Tibial nerve (tissue), 4 donors: ENCODE measurements at regions not wholly inside any gene's neighbourhood (a gene's known extent, or its start where the extent isn't known, plus 50 kb on each side); places are given as distances from the start of the nearest gene placed in this dataset.

Source experiments
- EP300 ChIP-seq, 2 donors: sonication (generic); formaldehyde crosslinking; IDR thresholded peaks; one replicate each; pipeline ENCODE4 v1.6.1; 2017; ENCODE audit warnings: antibody characterized with exemption in 2 of 2, mild to moderate bottlenecking in 1 of 2
- POLR2A ChIP-seq, 2 donors: fragments of 450-650 bp; IDR thresholded peaks; one replicate each; pipeline ENCODE4 v1.6.1; 2017; ENCODE audit warnings: antibody characterized with exemption in 2 of 2, mild to moderate bottlenecking in 2 of 2, moderate library complexity in 2 of 2
- TF ChIP-seq, protein P1 (sequence below), 5 experiments: fragments of 200-600 bp in 3 of 5; fragments of 450-650 bp in 2 of 5; sonication (generic) in 3 of 5; IDR thresholded peaks; one replicate each; pipeline ENCODE4 v1.5.1; 2016 to 2019; ENCODE audit warnings: antibody characterized with exemption in 5 of 5, mild to moderate bottlenecking in 3 of 5, moderate library complexity in 2 of 5

- TF ChIP-seq POLR2A (IDR thresholded peaks at IDR 0.05) (no peak), EP300 (IDR thresholded peaks at IDR 0.05) (no peak)
- TF ChIP-seq, protein P1, sequence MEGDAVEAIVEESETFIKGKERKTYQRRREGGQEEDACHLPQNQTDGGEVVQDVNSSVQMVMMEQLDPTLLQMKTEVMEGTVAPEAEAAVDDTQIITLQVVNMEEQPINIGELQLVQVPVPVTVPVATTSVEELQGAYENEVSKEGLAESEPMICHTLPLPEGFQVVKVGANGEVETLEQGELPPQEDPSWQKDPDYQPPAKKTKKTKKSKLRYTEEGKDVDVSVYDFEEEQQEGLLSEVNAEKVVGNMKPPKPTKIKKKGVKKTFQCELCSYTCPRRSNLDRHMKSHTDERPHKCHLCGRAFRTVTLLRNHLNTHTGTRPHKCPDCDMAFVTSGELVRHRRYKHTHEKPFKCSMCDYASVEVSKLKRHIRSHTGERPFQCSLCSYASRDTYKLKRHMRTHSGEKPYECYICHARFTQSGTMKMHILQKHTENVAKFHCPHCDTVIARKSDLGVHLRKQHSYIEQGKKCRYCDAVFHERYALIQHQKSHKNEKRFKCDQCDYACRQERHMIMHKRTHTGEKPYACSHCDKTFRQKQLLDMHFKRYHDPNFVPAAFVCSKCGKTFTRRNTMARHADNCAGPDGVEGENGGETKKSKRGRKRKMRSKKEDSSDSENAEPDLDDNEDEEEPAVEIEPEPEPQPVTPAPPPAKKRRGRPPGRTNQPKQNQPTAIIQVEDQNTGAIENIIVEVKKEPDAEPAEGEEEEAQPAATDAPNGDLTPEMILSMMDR (IDR thresholded peaks at IDR 0.05), result no peak
Measured at GRCh38 chr21:33162436-33162951, 67.2 kb upstream of the IFNAR2 start.
